ENCODE measurements at regions not wholly inside any gene's neighbourhood (a gene's known extent, or its start where the extent isn't known, plus 50 kb on each side); places are given as distances from the start of the nearest gene placed in this dataset.

- TF ChIP-seq CTCF (IDR thresholded peaks at IDR 0.05; ENCODE audit: insufficient read depth, low read depth, low read length) = no peak
- TF ChIP-seq EZH2 (IDR thresholded peaks at IDR 0.05; ENCODE audit: insufficient read depth, low read length) = no peak
Observed at GRCh38 chrX:20347481-20347880, 80.8 kb upstream of the RPS6KA3 start.

Data from astrocyte (in vitro differentiated cells and primary cell).